GM23338 (cell line): ENCODE measurements at regions not wholly inside any gene's neighbourhood (a gene's known extent, or its start where the extent isn't known, plus 50 kb on each side); places are given as distances from the start of the nearest gene placed in this dataset.

ENCODE experiments used
- CREB1 ChIP-seq: fragments of 250-450 bp; sonication (Bioruptor Pico); IDR thresholded peaks from 2 replicates; pipeline ENCODE4 v1.5.0; 2020; ENCODE audit warnings: low read depth, mild to moderate bottlenecking, moderate library complexity
- CTCF ChIP-seq, 2 experiments: fragments of 200-600 bp in 1 of 2; sonication (generic) in 1 of 2; conservative IDR thresholded peaks; 2 replicates each; pipeline versions ENCODE4 v1.5.1 to v1.6.1; 2016 to 2017; ENCODE audit warnings: antibody characterized with exemption in 2 of 2, low read depth in 2 of 2, mild to moderate bottlenecking in 2 of 2, moderate library complexity in 1 of 2
- EZH2 ChIP-seq: fragments of 200-600 bp; sonication (generic); IDR thresholded peaks from one replicate; pipeline ENCODE4 v1.8.0; 2017; ENCODE audit warnings: antibody characterized with exemption, mild to moderate bottlenecking, low read depth; ENCODE audit not compliant: unreplicated experiment
- EZH2phosphoT487 ChIP-seq: fragments of 200-600 bp; sonication (generic); IDR thresholded peaks from one replicate; pipeline ENCODE4 v1.8.1; 2018; ENCODE audit warnings: antibody characterized with exemption; ENCODE audit not compliant: unreplicated experiment
- JUNB ChIP-seq: IDR thresholded peaks from one replicate; pipeline ENCODE4 v1.6.1; 2016; ENCODE audit warnings: antibody characterized with exemption; ENCODE audit not compliant: unreplicated experiment
- POLR2AphosphoS5 ChIP-seq: IDR thresholded peaks from 2 replicates; pipeline ENCODE4 v1.6.1; 2016; ENCODE audit warnings: antibody characterized with exemption, low read depth
- REST ChIP-seq: IDR thresholded peaks from one replicate; pipeline ENCODE4 v1.6.1; 2018; ENCODE audit warnings: antibody characterized with exemption; ENCODE audit not compliant: unreplicated experiment
- STAT1 ChIP-seq: IDR thresholded peaks from one replicate; pipeline ENCODE4 v1.6.1; 2016; ENCODE audit warnings: antibody characterized with exemption; ENCODE audit not compliant: unreplicated experiment
- ZNF331 ChIP-seq: fragments of 250-450 bp; sonication (Bioruptor Pico); IDR thresholded peaks from 2 replicates; pipeline ENCODE4 v1.5.0; 2020; ENCODE audit warnings: low read depth, mild to moderate bottlenecking, moderate library complexity

GRCh38 chr6:99850841-99851240, 143.2 kb downstream of the MCHR2 start:
- no peak for TF ChIP-seq CTCF (conservative IDR thresholded peaks at IDR 0.05; ENCODE audit: low read depth in 2 of 2)
- TF ChIP-seq EZH2phosphoT487: no peak
- no peak for TF ChIP-seq JUNB
- no peak for TF ChIP-seq STAT1
- no peak for TF ChIP-seq REST
- no peak for TF ChIP-seq EZH2
- no peak for TF ChIP-seq POLR2AphosphoS5
- no peak for TF ChIP-seq CREB1 (CRISPR knock-in tag)
- no peak for TF ChIP-seq ZNF331 (CRISPR knock-in tag)
